Keratinocyte (primary cell): ENCODE measurements at regions not wholly inside any gene's neighbourhood (a gene's known extent, or its start where the extent isn't known, plus 50 kb on each side); places are given as distances from the start of the nearest gene placed in this dataset.

ENCODE experiments used
- DNase-seq: peaks from one replicate; pipeline ENCODE4 v3.0.0-alpha.2; 2011; ENCODE audit warnings: low read depth, missing footprints, low spot score
- FAIRE-seq: peaks from 2 replicates; lab custom pipeline; 2011; peaks lifted over from hg19 to GRCh38; lab: Jason Lieb, UNC
- H2AFZ ChIP-seq: 2 replicates; pipeline ENCODE4 v1.6.0; 2012; ENCODE audit warnings: low read length, control low read depth, inconsistent platforms; ENCODE audit not compliant: control insufficient read depth
- H3K27ac ChIP-seq: 2 replicates; pipeline ENCODE4 v1.5.1; 2011; ENCODE audit warnings: low read length; ENCODE audit not compliant: control insufficient read depth, insufficient read depth
- H3K27me3 ChIP-seq: 3 replicates; pipeline ENCODE4 v1.6.0; 2011; ENCODE audit warnings: low read length; ENCODE audit not compliant: control insufficient read depth, insufficient read depth; ENCODE audit errors: extremely low read depth
- H3K36me3 ChIP-seq, 2 experiments: 2 replicates in 1 of 2; 3 replicates in 1 of 2; pipeline ENCODE4 v1.5.1; 2011; ENCODE audit warnings: low read length in 2 of 2, mild to moderate bottlenecking in 1 of 2; ENCODE audit not compliant: control insufficient read depth in 2 of 2, insufficient read depth in 2 of 2; ENCODE audit errors: extremely low read depth in 1 of 2
- H3K4me1 ChIP-seq: 3 replicates; pipeline ENCODE4 v1.5.1; 2011; ENCODE audit warnings: low read length; ENCODE audit not compliant: control insufficient read depth, insufficient read depth; ENCODE audit errors: extremely low read depth
- H3K4me2 ChIP-seq: 3 replicates; pipeline ENCODE4 v1.6.0; 2011; ENCODE audit warnings: low read depth, low read length; ENCODE audit not compliant: control insufficient read depth, insufficient read depth; ENCODE audit errors: extremely low read depth
- H3K4me3 ChIP-seq, 3 experiments: fragments of 200-600 bp in 1 of 3; sonication (generic) in 1 of 3; 2 replicates in 2 of 3; 3 replicates in 1 of 3; pipeline ENCODE4 v1.5.1; 2011 to 2016; ENCODE audit warnings: low read length in 3 of 3, mild to moderate bottlenecking in 3 of 3, control low read depth in 2 of 3, inconsistent platforms in 1 of 3, low read depth in 1 of 3, mixed read lengths in 1 of 3, mixed run types in 1 of 3, moderate library complexity in 1 of 3; ENCODE audit not compliant: control insufficient read depth in 2 of 3, insufficient read depth in 2 of 3; ENCODE audit errors: extremely low read depth in 1 of 3
- H3K79me2 ChIP-seq: 2 replicates; pipeline ENCODE4 v1.6.0; 2012; ENCODE audit warnings: low read length; ENCODE audit not compliant: control insufficient read depth, insufficient read depth
- H3K9ac ChIP-seq: 3 replicates; pipeline ENCODE4 v1.6.0; 2011; ENCODE audit warnings: low read length; ENCODE audit not compliant: control insufficient read depth, insufficient read depth; ENCODE audit errors: extremely low read depth
- H3K9me1 ChIP-seq: 3 replicates; pipeline ENCODE4 v1.6.0; 2011; ENCODE audit warnings: low read length; ENCODE audit not compliant: control insufficient read depth, insufficient read depth; ENCODE audit errors: extremely low read depth
- H3K9me3 ChIP-seq: 2 replicates; pipeline ENCODE4 v1.5.1; 2012; ENCODE audit warnings: low read depth, low read length; ENCODE audit not compliant: control insufficient read depth
- H4K20me1 ChIP-seq: 3 replicates; pipeline ENCODE4 v1.6.0; 2011; ENCODE audit warnings: low read length; ENCODE audit not compliant: control insufficient read depth, insufficient read depth; ENCODE audit errors: extremely low read depth
- CTCF ChIP-seq, 3 experiments: IDR thresholded peaks in 1 of 3; conservative IDR thresholded peaks in 1 of 3; optimal IDR thresholded peaks in 1 of 3; 2 replicates in 2 of 3; 3 replicates in 1 of 3; pipeline versions ENCODE3 to v1.5.1; 2011; ENCODE audit warnings: low read length in 3 of 3, mild to moderate bottlenecking in 3 of 3, moderate library complexity in 2 of 3, control low read depth in 1 of 3, inconsistent platforms in 1 of 3; ENCODE audit not compliant: insufficient read depth in 2 of 3; ENCODE audit errors: extremely low read depth in 1 of 3
- EZH2 ChIP-seq: IDR thresholded peaks from one replicate; pipeline ENCODE4 v1.6.1; 2012; ENCODE audit warnings: inconsistent platforms, mild to moderate bottlenecking, low read length, moderate library complexity
- dilution Hi-C: fragments of 300-500 bp; cut with MboI; formaldehyde crosslinking; loops from one replicate; pipeline ENCODE4 v1.7.0; 2020; ENCODE audit warnings: low sequenced_read_pairs; ENCODE audit not compliant: extremely low pct_ligation_motif_present

GRCh38 chr2:78301166-78301789 lies 724.2 kb upstream of the REG3G start:
- DNase-seq (no peak), FAIRE-seq (no peak)
- no peak overlapping the region for H3K4me3 ChIP-seq
- no peaks in the 10 kb centered on the region for H3K79me2 ChIP-seq
- no peak overlapping the region for H3K9ac ChIP-seq
- no peak overlapping the region for H3K4me2 ChIP-seq
- H4K20me1 ChIP-seq: no peaks in the 10 kb centered on the region
- H3K27ac ChIP-seq: no peak overlapping the region
- no peaks in the 10 kb centered on the region for H3K9me1 ChIP-seq
- dilution Hi-C loops: no loop called here
- no peaks in the 10 kb centered on the region for H3K27me3 ChIP-seq
- H3K9me3 ChIP-seq: no peaks in the 10 kb centered on the region
- no peaks in the 10 kb centered on the region for H3K4me1 ChIP-seq
- H3K36me3 ChIP-seq: no peaks in the 10 kb centered on the region
- TF ChIP-seq CTCF (optimal IDR thresholded peaks at IDR 0.05 in 1 of 3, IDR thresholded peaks at IDR 0.05 in 1 of 3, conservative IDR thresholded peaks at IDR 0.05 in 1 of 3; ENCODE audit: extremely low read depth in 1 of 3, insufficient read depth in 2 of 3, low read length in 3 of 3) (no peak), EZH2 (no peak)
- no peak overlapping the region for H2AFZ ChIP-seq

GRCh38 chr2:78304678-78305077 lies 720.8 kb upstream of the REG3G start:
- H3K4me3 ChIP-seq: no peak overlapping the region
- no peak overlapping the region for H3K27ac ChIP-seq
- no peaks in the 10 kb centered on the region for H4K20me1 ChIP-seq
- no peak overlapping the region for H3K9ac ChIP-seq
- no peaks in the 10 kb centered on the region for H3K27me3 ChIP-seq
- no peaks in the 10 kb centered on the region for H3K4me1 ChIP-seq
- no peak overlapping the region for H2AFZ ChIP-seq
- FAIRE-seq (no peak), DNase-seq (no peak)
- H3K9me1 ChIP-seq: no peaks in the 10 kb centered on the region
- H3K4me2 ChIP-seq: no peak overlapping the region
- no peaks in the 10 kb centered on the region for H3K79me2 ChIP-seq
- no peaks in the 10 kb centered on the region for H3K9me3 ChIP-seq
- dilution Hi-C loops: no loop called here
- TF ChIP-seq CTCF (optimal IDR thresholded peaks at IDR 0.05 in 1 of 3, IDR thresholded peaks at IDR 0.05 in 1 of 3, conservative IDR thresholded peaks at IDR 0.05 in 1 of 3; ENCODE audit: extremely low read depth in 1 of 3, insufficient read depth in 2 of 3, low read length in 3 of 3) (no peak), EZH2 (no peak)
- no peaks in the 10 kb centered on the region for H3K36me3 ChIP-seq
